ENCODE measurements at regions not wholly inside any gene's neighbourhood (a gene's known extent, or its start where the extent isn't known, plus 50 kb on each side); places are given as distances from the start of the nearest gene placed in this dataset.

- H3K23ac ChIP-seq (ENCODE audit: low read length in 2 of 2): no peak overlapping the region
- no peaks in the 10 kb centered on the region for H3K79me1 ChIP-seq (replicated peaks; ENCODE audit: low read length, poor library complexity, severe bottlenecking)
- H3K14ac ChIP-seq (ENCODE audit: low read length in 2 of 2): no peak overlapping the region
- H2AK5ac ChIP-seq (ENCODE audit: low read length, severe bottlenecking): no peak overlapping the region
- H3K27me3 ChIP-seq (ENCODE audit: control insufficient read depth in 1 of 2, insufficient read depth in 1 of 2, low read length in 2 of 2): no peaks in the 10 kb centered on the region
- H4K91ac ChIP-seq (ENCODE audit: low read length): no peak overlapping the region
- no peak overlapping the region for H3K4me2 ChIP-seq (ENCODE audit: low read length, poor library complexity, severe bottlenecking)
- H2BK5ac ChIP-seq (ENCODE audit: low read depth, low read length, poor library complexity, severe bottlenecking): no peak overlapping the region
- peaks cover under 1% of the 10 kb centered on the region for H3K4me1 ChIP-seq (ENCODE audit: control insufficient read depth, insufficient read depth, low read depth, low read length)
- no peak overlapping the region for H3K4ac ChIP-seq (ENCODE audit: low read depth in 1 of 2, low read length in 2 of 2)
- no peak for DNase-seq
- no peak overlapping the region for H3K9ac ChIP-seq (ENCODE audit: low read length)
- H3K18ac ChIP-seq (ENCODE audit: low read depth in 1 of 2, low read length in 2 of 2): no peak overlapping the region
- no peak overlapping the region for H2AFZ ChIP-seq (ENCODE audit: low read depth, low read length)
- no peak overlapping the region for H2BK15ac ChIP-seq (ENCODE audit: low read depth, poor library complexity, severe bottlenecking)
- no peaks in the 10 kb centered on the region for H3K36me3 ChIP-seq (ENCODE audit: control insufficient read depth in 1 of 2, insufficient read depth in 2 of 2, low read depth in 1 of 2, low read length in 2 of 2)
- H3K4me3 ChIP-seq (ENCODE audit: insufficient read depth in 1 of 2, low read depth in 1 of 2, low read length in 2 of 2): no peak overlapping the region
- no peak overlapping the region for H2BK120ac ChIP-seq (ENCODE audit: low read depth, low read length)
- H4K8ac ChIP-seq (ENCODE audit: low read length): no peak overlapping the region
- H3K27ac ChIP-seq (ENCODE audit: low read length, poor library complexity, severe bottlenecking): no peak overlapping the region
- H2BK12ac ChIP-seq (ENCODE audit: low read length in 2 of 2): no peak overlapping the region
- H3K9me3 ChIP-seq (ENCODE audit: control insufficient read depth, low read length): no peaks in the 10 kb centered on the region
Observed at GRCh38 chr3:107436029-107436428, 58.8 kb downstream of the CCDC54 start.

GRCh38 chr3:107438671-107439070 is 61.4 kb downstream of the CCDC54 start:
- Histone ChIP-seq H3K27ac (ENCODE audit: low read length, poor library complexity, severe bottlenecking) (no peak overlapping the region), H2BK15ac (ENCODE audit: low read depth, poor library complexity, severe bottlenecking) (no peak overlapping the region), H4K8ac (ENCODE audit: low read length) (no peak overlapping the region), H4K91ac (ENCODE audit: low read length) (no peak overlapping the region), H2BK120ac (ENCODE audit: low read depth, low read length) (no peak overlapping the region), H2AK5ac (ENCODE audit: low read length, severe bottlenecking) (no peak overlapping the region), H3K9me3 (ENCODE audit: control insufficient read depth, low read length) (no peaks in the 10 kb centered on the region), H2BK12ac (ENCODE audit: low read length in 2 of 2) (no peak overlapping the region), H2BK5ac (ENCODE audit: low read depth, low read length, poor library complexity, severe bottlenecking) (no peak overlapping the region), H3K18ac (ENCODE audit: low read depth in 1 of 2, low read length in 2 of 2) (no peak overlapping the region), H3K4me3 (ENCODE audit: insufficient read depth in 1 of 2, low read depth in 1 of 2, low read length in 2 of 2) (no peak overlapping the region), H3K36me3 (ENCODE audit: control insufficient read depth in 1 of 2, insufficient read depth in 2 of 2, low read depth in 1 of 2, low read length in 2 of 2) (no peaks in the 10 kb centered on the region), H3K9ac (ENCODE audit: low read length) (no peak overlapping the region), H3K27me3 (ENCODE audit: control insufficient read depth in 1 of 2, insufficient read depth in 1 of 2, low read length in 2 of 2) (no peaks in the 10 kb centered on the region), H3K4ac (ENCODE audit: low read depth in 1 of 2, low read length in 2 of 2) (no peak overlapping the region), H3K4me1 (ENCODE audit: control insufficient read depth, insufficient read depth, low read depth, low read length) (no peaks in the 10 kb centered on the region), H3K14ac (ENCODE audit: low read length in 2 of 2) (no peak overlapping the region), H3K23ac (ENCODE audit: low read length in 2 of 2) (peak overlapping the region in 1 of 2 experiments; percentile 51), H3K79me1 (replicated peaks; ENCODE audit: low read length, poor library complexity, severe bottlenecking) (no peaks in the 10 kb centered on the region), H2AFZ (ENCODE audit: low read depth, low read length) (no peak overlapping the region), H3K4me2 (ENCODE audit: low read length, poor library complexity, severe bottlenecking) (no peak overlapping the region)
- WGBS: 88% methylated on average over 3 of the region's 3 CpGs
- no peak for DNase-seq

- no peak overlapping the region for H3K27ac ChIP-seq (ENCODE audit: low read length, poor library complexity, severe bottlenecking)
- no peak overlapping the region for H3K18ac ChIP-seq (ENCODE audit: low read depth in 1 of 2, low read length in 2 of 2)
- H3K4me2 ChIP-seq (ENCODE audit: low read length, poor library complexity, severe bottlenecking): no peak overlapping the region
- no peak overlapping the region for H3K14ac ChIP-seq (ENCODE audit: low read length in 2 of 2)
- H2BK120ac ChIP-seq (ENCODE audit: low read depth, low read length): no peak overlapping the region
- no peak overlapping the region for H2AK5ac ChIP-seq (ENCODE audit: low read length, severe bottlenecking)
- no peak overlapping the region for H3K4ac ChIP-seq (ENCODE audit: low read depth in 1 of 2, low read length in 2 of 2)
- no peak overlapping the region for H2BK15ac ChIP-seq (ENCODE audit: low read depth, poor library complexity, severe bottlenecking)
- H2BK5ac ChIP-seq (ENCODE audit: low read depth, low read length, poor library complexity, severe bottlenecking): no peak overlapping the region
- no peak overlapping the region for H2BK12ac ChIP-seq (ENCODE audit: low read length in 2 of 2)
- H3K4me1 ChIP-seq (ENCODE audit: control insufficient read depth, insufficient read depth, low read depth, low read length): no peaks in the 10 kb centered on the region
- H3K4me3 ChIP-seq (ENCODE audit: insufficient read depth in 1 of 2, low read depth in 1 of 2, low read length in 2 of 2): no peak overlapping the region
- 74% methylated on average over 6 of the region's 6 CpGs for WGBS
- no peaks in the 10 kb centered on the region for H3K36me3 ChIP-seq (ENCODE audit: control insufficient read depth in 1 of 2, insufficient read depth in 2 of 2, low read depth in 1 of 2, low read length in 2 of 2)
- H3K27me3 ChIP-seq (ENCODE audit: control insufficient read depth in 1 of 2, insufficient read depth in 1 of 2, low read length in 2 of 2): no peaks in the 10 kb centered on the region
- H4K8ac ChIP-seq (ENCODE audit: low read length): no peak overlapping the region
- H2AFZ ChIP-seq (ENCODE audit: low read depth, low read length): no peak overlapping the region
- H3K9ac ChIP-seq (ENCODE audit: low read length): no peak overlapping the region
- no peaks in the 10 kb centered on the region for H3K79me1 ChIP-seq (replicated peaks; ENCODE audit: low read length, poor library complexity, severe bottlenecking)
- no peak for DNase-seq
- H3K9me3 ChIP-seq (ENCODE audit: control insufficient read depth, low read length): no peaks in the 10 kb centered on the region
- H3K23ac ChIP-seq (ENCODE audit: low read length in 2 of 2): no peak overlapping the region
- no peak overlapping the region for H4K91ac ChIP-seq (ENCODE audit: low read length)
Observed at GRCh38 chr3:107441617-107442016, 64.4 kb downstream of the CCDC54 start.

GRCh38 chr3:107443461-107443860 is 66.2 kb downstream of the CCDC54 start:
- H3K27me3 ChIP-seq (ENCODE audit: control insufficient read depth in 1 of 2, insufficient read depth in 1 of 2, low read length in 2 of 2): no peaks in the 10 kb centered on the region
- H2AFZ ChIP-seq (ENCODE audit: low read depth, low read length): no peak overlapping the region
- no peak overlapping the region for H2BK15ac ChIP-seq (ENCODE audit: low read depth, poor library complexity, severe bottlenecking)
- no peak overlapping the region for H3K14ac ChIP-seq (ENCODE audit: low read length in 2 of 2)
- no peak overlapping the region for H3K4me2 ChIP-seq (ENCODE audit: low read length, poor library complexity, severe bottlenecking)
- H3K79me1 ChIP-seq (replicated peaks; ENCODE audit: low read length, poor library complexity, severe bottlenecking): no peaks in the 10 kb centered on the region
- H3K4me3 ChIP-seq (ENCODE audit: insufficient read depth in 1 of 2, low read depth in 1 of 2, low read length in 2 of 2): no peak overlapping the region
- no peaks in the 10 kb centered on the region for H3K36me3 ChIP-seq (ENCODE audit: control insufficient read depth in 1 of 2, insufficient read depth in 2 of 2, low read depth in 1 of 2, low read length in 2 of 2)
- no CpG with 5 or more reads among the region's 2 CpGs for WGBS
- H2BK5ac ChIP-seq (ENCODE audit: low read depth, low read length, poor library complexity, severe bottlenecking): no peak overlapping the region
- H3K27ac ChIP-seq (ENCODE audit: low read length, poor library complexity, severe bottlenecking): no peak overlapping the region
- no peak overlapping the region for H3K18ac ChIP-seq (ENCODE audit: low read depth in 1 of 2, low read length in 2 of 2)
- no peak overlapping the region for H2AK5ac ChIP-seq (ENCODE audit: low read length, severe bottlenecking)
- H4K8ac ChIP-seq (ENCODE audit: low read length): no peak overlapping the region
- no peak overlapping the region for H3K4ac ChIP-seq (ENCODE audit: low read depth in 1 of 2, low read length in 2 of 2)
- no peaks in the 10 kb centered on the region for H3K9me3 ChIP-seq (ENCODE audit: control insufficient read depth, low read length)
- H3K23ac ChIP-seq (ENCODE audit: low read length in 2 of 2): no peak overlapping the region
- no peak overlapping the region for H3K9ac ChIP-seq (ENCODE audit: low read length)
- no peak overlapping the region for H4K91ac ChIP-seq (ENCODE audit: low read length)
- no peak overlapping the region for H2BK120ac ChIP-seq (ENCODE audit: low read depth, low read length)
- H3K4me1 ChIP-seq (ENCODE audit: control insufficient read depth, insufficient read depth, low read depth, low read length): no peaks in the 10 kb centered on the region
- no peak overlapping the region for H2BK12ac ChIP-seq (ENCODE audit: low read length in 2 of 2)
- DNase-seq: no peak

Data from mesenchymal stem cell (in vitro differentiated cells and primary cell).